OCI-LY1 (cell line): ENCODE measurements at regions not wholly inside any gene's neighbourhood (a gene's known extent, or its start where the extent isn't known, plus 50 kb on each side); places are given as distances from the start of the nearest gene placed in this dataset.

Source experiments
- H2AFZ ChIP-seq: fragments of 200-600 bp; sonication (generic), shearing (Covaris generic); 2 replicates; pipeline ENCODE4 v1.6.0; 2014; ENCODE audit warnings: antibody characterized with exemption, mild to moderate bottlenecking, low read length
- H3F3A ChIP-seq: fragments of 200-600 bp; sonication (generic), shearing (Covaris generic); 2 replicates; pipeline ENCODE4 v1.6.0; 2014; ENCODE audit warnings: mild to moderate bottlenecking, antibody characterized with exemption, low read length, moderate library complexity; ENCODE audit not compliant: insufficient read depth
- H3K27ac ChIP-seq: fragments of 200-600 bp; sonication (generic); 2 replicates; pipeline ENCODE4 v1.5.1; 2014; ENCODE audit warnings: low read length, mixed run types, mild to moderate bottlenecking, low read depth; ENCODE audit not compliant: poor library complexity, severe bottlenecking
- H3K27me3 ChIP-seq: fragments of 200-600 bp; sonication (generic); 2 replicates; pipeline ENCODE4 v1.6.0; 2014; ENCODE audit warnings: antibody characterized with exemption, mild to moderate bottlenecking, low read length, moderate library complexity; ENCODE audit not compliant: insufficient read depth
- H3K36me3 ChIP-seq: fragments of 200-600 bp; sonication (generic); 2 replicates; pipeline ENCODE4 v1.6.1; 2014; ENCODE audit warnings: mild to moderate bottlenecking, antibody characterized with exemption, low read length, moderate library complexity, mixed read lengths; ENCODE audit not compliant: insufficient read depth
- H3K4me1 ChIP-seq: fragments of 200-600 bp; sonication (generic); 2 replicates; pipeline ENCODE4 v1.5.1; 2014; ENCODE audit warnings: mild to moderate bottlenecking, low read length, moderate library complexity; ENCODE audit not compliant: insufficient read depth, severe bottlenecking
- H3K4me2 ChIP-seq: fragments of 200-600 bp; sonication (generic), shearing (Covaris generic); 2 replicates; pipeline ENCODE4 v1.6.1; 2014; ENCODE audit warnings: low read length
- H3K4me3 ChIP-seq: fragments of 200-600 bp; sonication (generic); 2 replicates; pipeline ENCODE4 v1.5.1; 2014; ENCODE audit warnings: low read length, low read depth, mild to moderate bottlenecking, mixed read lengths; ENCODE audit not compliant: poor library complexity, severe bottlenecking
- H3K79me2 ChIP-seq: fragments of 200-600 bp; shearing (Covaris generic); 2 replicates; pipeline ENCODE4 v1.6.1; 2016; ENCODE audit warnings: mixed run types, low read length, mixed read lengths; ENCODE audit not compliant: insufficient read depth
- H3K9ac ChIP-seq: fragments of 200-600 bp; sonication (generic), shearing (Covaris generic); 2 replicates; pipeline ENCODE4 v1.6.1; 2014; ENCODE audit warnings: mild to moderate bottlenecking, low read length, mixed read lengths
- H3K9me2 ChIP-seq: fragments of 200-600 bp; sonication (generic), shearing (Covaris generic); 2 replicates; pipeline ENCODE4 v1.6.1; 2014; ENCODE audit warnings: low read depth, mild to moderate bottlenecking, low read length, mixed read lengths
- H3K9me3 ChIP-seq: fragments of 200-600 bp; shearing (Covaris generic); 2 replicates; pipeline ENCODE4 v1.6.1; 2014; ENCODE audit warnings: low read length, mixed read lengths
- H4K20me1 ChIP-seq: fragments of 200-600 bp; sonication (generic), shearing (Covaris generic); 2 replicates; pipeline ENCODE4 v1.6.0; 2016; ENCODE audit warnings: mild to moderate bottlenecking, low read length; ENCODE audit not compliant: insufficient read depth
- CTCF ChIP-seq: fragments of 200-600 bp; sonication (generic), shearing (Covaris generic); IDR thresholded peaks from 2 replicates; pipeline ENCODE4 v1.5.1; 2017; ENCODE audit warnings: mild to moderate bottlenecking, antibody characterized with exemption, low read length, moderate library complexity, mixed read lengths
- EZH2 ChIP-seq: fragments of 200-600 bp; sonication (generic), shearing (Covaris generic); IDR thresholded peaks from 2 replicates; pipeline ENCODE4 v1.8.0; 2017; ENCODE audit warnings: borderline replicate concordance, mixed run types, mild to moderate bottlenecking, antibody characterized with exemption, low read length, moderate library complexity, mixed read lengths

GRCh38 chr7:84370114-84370513 is 175.5 kb upstream of the SEMA3A start:
- no peaks in the 10 kb centered on the region for H3K36me3 ChIP-seq
- H2AFZ ChIP-seq = no peak overlapping the region
- no peaks in the 10 kb centered on the region for H3K9me2 ChIP-seq
- no peak overlapping the region for H3K4me3 ChIP-seq
- no peaks in the 10 kb centered on the region for H3K79me2 ChIP-seq
- no peak overlapping the region for H3K4me2 ChIP-seq
- no peaks in the 10 kb centered on the region for H4K20me1 ChIP-seq
- H3K27me3 ChIP-seq = no peaks in the 10 kb centered on the region
- peaks cover 6% of the 10 kb centered on the region; the same call in 1 of the 2 replicates for H3F3A ChIP-seq
- H3K9ac ChIP-seq = no peak overlapping the region
- no peaks in the 10 kb centered on the region for H3K9me3 ChIP-seq
- H3K4me1 ChIP-seq = no peaks in the 10 kb centered on the region
- TF ChIP-seq EZH2 (no peak), CTCF (no peak)
- no peak overlapping the region for H3K27ac ChIP-seq

- H3K79me2 ChIP-seq = no peaks in the 10 kb centered on the region
- H2AFZ ChIP-seq = no peak overlapping the region
- no peak overlapping the region for H3K27ac ChIP-seq
- no peak overlapping the region for H3K4me3 ChIP-seq
- H3K9ac ChIP-seq = no peak overlapping the region
- peaks cover 6% of the 10 kb centered on the region; the same call in 1 of the 2 replicates for H3F3A ChIP-seq
- H3K4me2 ChIP-seq = no peak overlapping the region
- H3K36me3 ChIP-seq = no peaks in the 10 kb centered on the region
- peaks cover 12% of the 10 kb centered on the region for H3K4me1 ChIP-seq
- H3K9me2 ChIP-seq = no peaks in the 10 kb centered on the region
- no peak for TF ChIP-seq CTCF
- no peak for TF ChIP-seq EZH2
- H3K9me3 ChIP-seq = no peaks in the 10 kb centered on the region
- no peaks in the 10 kb centered on the region for H3K27me3 ChIP-seq
- H4K20me1 ChIP-seq = no peaks in the 10 kb centered on the region
These were observed 173.5 kb upstream of the SEMA3A start for GRCh38 chr7:84368122-84368521.

- no peak overlapping the region for H2AFZ ChIP-seq
- no peak for TF ChIP-seq CTCF
- TF ChIP-seq EZH2 = no peak
- H3K4me1 ChIP-seq = peaks cover 43% of the 10 kb centered on the region
- no peaks in the 10 kb centered on the region for H4K20me1 ChIP-seq
- H3K9ac ChIP-seq = no peak overlapping the region
- H3K36me3 ChIP-seq = no peaks in the 10 kb centered on the region
- H3K79me2 ChIP-seq = no peaks in the 10 kb centered on the region
- H3K9me3 ChIP-seq = no peaks in the 10 kb centered on the region
- H3K4me2 ChIP-seq = no peak overlapping the region
- no peaks in the 10 kb centered on the region for H3K9me2 ChIP-seq
- H3K4me3 ChIP-seq = no peak overlapping the region
- no peak overlapping the region for H3K27ac ChIP-seq
- peaks cover 6% of the 10 kb centered on the region; the same call in 1 of the 2 replicates for H3F3A ChIP-seq
- H3K27me3 ChIP-seq = no peaks in the 10 kb centered on the region
These were observed 170.1 kb upstream of the SEMA3A start for GRCh38 chr7:84364708-84365107.
